CD14-positive monocyte (primary cell): ENCODE measurements at regions not wholly inside any gene's neighbourhood (a gene's known extent, or its start where the extent isn't known, plus 50 kb on each side); places are given as distances from the start of the nearest gene placed in this dataset.

Experiments used
- DNase-seq, 3 donors: peaks; one replicate each; pipeline ENCODE4 v3.0.0-alpha.2; 2011 to 2022
- H2AFZ ChIP-seq: 2 replicates; pipeline ENCODE4 v1.6.0; 2012; ENCODE audit warnings: mild to moderate bottlenecking, low read depth, low read length, inconsistent platforms; ENCODE audit not compliant: insufficient read depth, poor library complexity, severe bottlenecking
- H3K27ac ChIP-seq, 2 donors: 1 replicate in 1 of 2; 2 replicates in 1 of 2; pipeline ENCODE4 v1.5.1; 2012 to 2013; ENCODE audit warnings: low read length in 2 of 2, control low read depth in 1 of 2, inconsistent platforms in 1 of 2, low read depth in 1 of 2, mild to moderate bottlenecking in 1 of 2
- H3K27me3 ChIP-seq, 2 donors: one replicate each; pipeline versions ENCODE4 v1.6.0 to v1.6.1; 2011 to 2013; ENCODE audit warnings: low read length in 2 of 2; ENCODE audit not compliant: control insufficient read depth in 2 of 2, insufficient read depth in 2 of 2
- H3K36me3 ChIP-seq, 2 donors: replicated peaks in 1 of 2; 1 replicate in 1 of 2; 2 replicates in 1 of 2; pipeline versions ENCODE4 v1.5.1 to v1.6.1; 2012 to 2013; ENCODE audit warnings: low read length in 2 of 2, control low read depth in 1 of 2, inconsistent platforms in 1 of 2, mild to moderate bottlenecking in 1 of 2; ENCODE audit not compliant: insufficient read depth in 2 of 2, control insufficient read depth in 1 of 2
- H3K4me1 ChIP-seq, 2 donors: 1 replicate in 1 of 2; 2 replicates in 1 of 2; pipeline versions ENCODE4 v1.5.1 to v1.6.1; 2012 to 2013; ENCODE audit warnings: low read length in 2 of 2, control low read depth in 1 of 2, inconsistent platforms in 1 of 2, mild to moderate bottlenecking in 1 of 2, moderate library complexity in 1 of 2; ENCODE audit not compliant: insufficient read depth in 2 of 2, control insufficient read depth in 1 of 2
- H3K4me2 ChIP-seq: replicated peaks from 2 replicates; pipeline ENCODE3; 2012; ENCODE audit warnings: low read length, moderate library complexity, mild to moderate bottlenecking; ENCODE audit not compliant: poor library complexity, severe bottlenecking; ENCODE audit errors: extremely low read depth
- H3K4me3 ChIP-seq, 3 experiments: fragments of 200-600 bp in 1 of 3; sonication (generic) in 1 of 3; replicated peaks in 1 of 3; 1 replicate in 2 of 3; 2 replicates in 1 of 3; pipeline ENCODE4 v1.5.1; 2011 to 2013; ENCODE audit warnings: low read length in 3 of 3, mild to moderate bottlenecking in 3 of 3, control low read depth in 2 of 3, low read depth in 2 of 3, inconsistent platforms in 1 of 3, moderate library complexity in 1 of 3
- H3K79me2 ChIP-seq: 2 replicates; pipeline ENCODE4 v1.6.0; 2012; ENCODE audit warnings: mild to moderate bottlenecking, control low read depth, inconsistent platforms, low read length, moderate library complexity; ENCODE audit not compliant: insufficient read depth
- H3K9ac ChIP-seq: 2 replicates; pipeline ENCODE4 v1.6.0; 2017; ENCODE audit warnings: low read length, mild to moderate bottlenecking; ENCODE audit not compliant: insufficient read depth, poor library complexity, severe bottlenecking
- H3K9me3 ChIP-seq, 2 donors: replicated peaks in 1 of 2; 1 replicate in 1 of 2; 2 replicates in 1 of 2; pipeline versions ENCODE4 v1.5.1 to v1.6.1; 2012 to 2013; ENCODE audit warnings: low read length in 2 of 2, control low read depth in 1 of 2; ENCODE audit not compliant: control insufficient read depth in 1 of 2, insufficient read depth in 1 of 2
- H4K20me1 ChIP-seq: 2 replicates; pipeline ENCODE4 v1.6.0; 2012; ENCODE audit warnings: mild to moderate bottlenecking, low read length, control low read depth, moderate library complexity; ENCODE audit not compliant: insufficient read depth
- H3K27ac Mint-ChIP-seq, 7 donors: one replicate each; pipeline ENCODE4 v1.8.0; 2020; ENCODE audit warnings: mild to moderate bottlenecking in 7 of 7, mixed read lengths in 7 of 7, moderate library complexity in 6 of 7, inconsistent platforms in 2 of 7
- H3K27me3 Mint-ChIP-seq, 3 donors: one replicate each; pipeline ENCODE4 v1.8.0; 2021 to 2022; ENCODE audit warnings: low read depth in 3 of 3, mild to moderate bottlenecking in 3 of 3, mixed read lengths in 3 of 3, moderate library complexity in 3 of 3, inconsistent platforms in 1 of 3
- H3K36me3 Mint-ChIP-seq, 2 donors: one replicate each; pipeline ENCODE4 v1.8.0; 2020; ENCODE audit warnings: mixed read lengths in 2 of 2, inconsistent platforms in 1 of 2, mild to moderate bottlenecking in 1 of 2
- H3K4me1 Mint-ChIP-seq: one replicate; pipeline ENCODE4 v1.8.0; 2020; ENCODE audit warnings: mild to moderate bottlenecking, mixed read lengths
- H3K4me3 Mint-ChIP-seq, 2 donors: one replicate each; pipeline ENCODE4 v1.8.0; 2020; ENCODE audit warnings: mild to moderate bottlenecking in 2 of 2, mixed read lengths in 2 of 2, moderate library complexity in 1 of 2
- H3K9me3 Mint-ChIP-seq, 7 donors: one replicate each; pipeline ENCODE4 v1.8.0; 2020 to 2022; ENCODE audit warnings: mixed read lengths in 7 of 7, mild to moderate bottlenecking in 6 of 7, moderate library complexity in 6 of 7, inconsistent platforms in 2 of 7
- CTCF ChIP-seq: fragments of 200-600 bp; IDR thresholded peaks from one replicate; pipeline ENCODE4 v1.8.0; 2022; ENCODE audit warnings: antibody characterized with exemption, mild to moderate bottlenecking
- WGBS: methylation state at CpG from one replicate; pipeline ENCODE4 v1.1.5; 2013; ENCODE audit warnings: missing lambda C conversion rate; ENCODE audit not compliant: insufficient coverage; 5-methylcytosine and 5-hydroxymethylcytosine counted together
- intact Hi-C, 2 donors: fragments of 100-400 bp; cut with micrococcal nuclease; formaldehyde crosslinking; loops; one replicate each; pipeline versions ENCODE4 v1.15.0 to v1.15.1; 2023

DNA sequence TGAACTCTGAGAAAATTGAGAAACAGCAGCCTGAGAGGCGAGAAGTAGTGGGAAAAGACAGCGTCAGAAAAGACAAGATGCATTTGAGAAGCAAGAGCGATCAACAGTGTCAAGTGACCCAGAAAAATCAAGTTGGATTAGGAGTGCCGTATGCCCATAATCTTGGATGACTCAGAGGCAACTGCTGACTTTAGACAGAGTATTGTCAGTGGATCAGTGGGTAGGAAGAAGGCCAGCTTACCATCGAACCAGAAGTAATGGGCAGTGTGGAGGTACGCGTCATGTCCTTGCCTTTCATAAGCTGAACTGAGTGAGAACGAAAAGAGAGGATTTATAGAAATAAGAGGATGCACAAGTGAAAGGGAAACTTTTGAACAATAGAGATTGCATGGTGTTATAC lies 151.0 kb upstream of the NAV3 start:
- H3K9me3 Mint-ChIP-seq: peaks cover 0 to 2% (median 0%) of the 10 kb centered on the region in 7 donors
- H3K4me1 Mint-ChIP-seq: no peaks in the 10 kb centered on the region
- H3K27ac ChIP-seq: no peak overlapping the region
- no peaks in the 10 kb centered on the region for H3K9me3 ChIP-seq
- intact Hi-C loops: no loop called here
- H3K9ac ChIP-seq: no peak overlapping the region
- no peaks in the 10 kb centered on the region for H4K20me1 ChIP-seq
- H3K27ac Mint-ChIP-seq: no peak overlapping the region
- H3K4me3 ChIP-seq: no peak overlapping the region
- no peaks in the 10 kb centered on the region for H3K36me3 ChIP-seq
- H3K36me3 Mint-ChIP-seq: no peaks in the 10 kb centered on the region
- H3K27me3 ChIP-seq: no peaks in the 10 kb centered on the region
- no peak overlapping the region for H3K4me3 Mint-ChIP-seq
- no peak for TF ChIP-seq CTCF
- peaks cover 2 to 3% (median 2%) of the 10 kb centered on the region in 3 donors for H3K27me3 Mint-ChIP-seq
- DNase-seq: no peak
- WGBS: 91% methylated on average over 8 of the region's 8 CpGs
- H2AFZ ChIP-seq: no peak overlapping the region
- H3K79me2 ChIP-seq: no peaks in the 10 kb centered on the region
- H3K4me1 ChIP-seq: no peaks in the 10 kb centered on the region
- H3K4me2 ChIP-seq: no peak overlapping the region

DNA sequence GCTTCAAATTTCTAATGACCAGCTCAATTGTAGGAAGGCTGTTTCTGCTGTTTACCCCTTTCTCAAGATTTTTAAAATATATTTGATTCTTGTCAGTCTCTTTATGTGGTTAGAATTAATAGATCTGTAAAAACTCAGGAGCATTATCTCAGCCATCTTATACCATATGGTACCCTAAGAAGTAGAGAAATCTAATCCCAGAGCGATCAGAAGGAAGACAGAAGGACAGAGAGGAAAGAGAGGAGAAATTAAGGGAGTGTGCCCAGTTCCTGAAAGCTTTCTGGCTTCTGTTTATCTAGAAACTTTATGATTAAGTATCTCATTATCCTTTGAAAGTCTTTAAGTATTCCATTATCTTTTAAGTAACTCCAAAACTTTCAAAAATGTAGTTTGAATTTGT lies 152.1 kb upstream of the NAV3 start:
- WGBS: no CpG with 5 or more reads among the region's 1 CpG
- Mint-ChIP-seq H3K27ac (no peak overlapping the region), H3K4me3 (no peak overlapping the region)

More for the DNA sequence above, 152.1 kb upstream of the NAV3 start:
- no peaks in the 10 kb centered on the region for H4K20me1 ChIP-seq
- H3K9ac ChIP-seq: no peak overlapping the region
- no peak overlapping the region for H3K27ac ChIP-seq
- no peaks in the 10 kb centered on the region for H3K9me3 ChIP-seq
- no peak overlapping the region for H3K4me3 ChIP-seq
- H3K79me2 ChIP-seq: no peaks in the 10 kb centered on the region
- H3K4me1 ChIP-seq: no peaks in the 10 kb centered on the region
- no peak overlapping the region for H3K4me2 ChIP-seq
- H2AFZ ChIP-seq: no peak overlapping the region
- TF ChIP-seq CTCF: no peak
- H3K9me3 Mint-ChIP-seq: peaks cover 0 to 2% (median 0%) of the 10 kb centered on the region in 7 donors
- intact Hi-C loops: no loop called here
- no peak for DNase-seq
- no peaks in the 10 kb centered on the region for H3K4me1 Mint-ChIP-seq
- H3K27me3 ChIP-seq: no peaks in the 10 kb centered on the region
- H3K27me3 Mint-ChIP-seq: no peaks in the 10 kb centered on the region
- H3K36me3 ChIP-seq: no peaks in the 10 kb centered on the region
- no peaks in the 10 kb centered on the region for H3K36me3 Mint-ChIP-seq
